ENCODE measurements at regions not wholly inside any gene's neighbourhood (a gene's known extent, or its start where the extent isn't known, plus 50 kb on each side); places are given as distances from the start of the nearest gene placed in this dataset.

- no peak for DNase-seq (ENCODE audit: low spot score)
Measured at GRCh38 chrX:39289827-39290226, 488.6 kb downstream of the MID1IP1 start.

- no peak for DNase-seq (ENCODE audit: low spot score)
Measured at GRCh38 chrX:39293203-39293602, 491.9 kb downstream of the MID1IP1 start.

GRCh38 chrX:39296472-39296871 is 495.2 kb downstream of the MID1IP1 start:
- DNase-seq (ENCODE audit: low spot score), result no peak

GRCh38 chrX:39298821-39299220 is 497.6 kb downstream of the MID1IP1 start:
- no peak for DNase-seq (ENCODE audit: low spot score)

GRCh38 chrX:39299615-39300014 is 498.4 kb downstream of the MID1IP1 start:
- no peak for DNase-seq (ENCODE audit: low spot score)

- DNase-seq (ENCODE audit: low spot score), result no peak
Measured at GRCh38 chrX:39301036-39301435, 499.8 kb downstream of the MID1IP1 start.

- no peak for DNase-seq (ENCODE audit: low spot score)
Measured at GRCh38 chrX:39302838-39303237, 501.6 kb downstream of the MID1IP1 start.

- DNase-seq (ENCODE audit: low spot score), result no peak
Measured at GRCh38 chrX:39304746-39305145, 503.5 kb downstream of the MID1IP1 start.

- DNase-seq (ENCODE audit: low spot score), result no peak
Measured at GRCh38 chrX:39307488-39307887, 506.2 kb downstream of the MID1IP1 start.

GRCh38 chrX:39308126-39308525 is 506.9 kb downstream of the MID1IP1 start:
- DNase-seq (ENCODE audit: low spot score), result no peak

- peak; percentile 46 for DNase-seq (ENCODE audit: low spot score)
Measured at GRCh38 chrX:39309018-39309635, 507.9 kb downstream of the MID1IP1 start.

GRCh38 chrX:39309721-39310152 is 508.5 kb downstream of the MID1IP1 start:
- peak; percentile 51 for DNase-seq (ENCODE audit: low spot score)

- no peak for DNase-seq (ENCODE audit: low spot score)
Measured at GRCh38 chrX:39310891-39311290, 509.6 kb downstream of the MID1IP1 start.

GRCh38 chrX:39311646-39312045 is 510.4 kb downstream of the MID1IP1 start:
- DNase-seq (ENCODE audit: low spot score), result no peak

GRCh38 chrX:39313146-39313545 is 511.9 kb downstream of the MID1IP1 start:
- no peak for DNase-seq (ENCODE audit: low spot score)

- no peak for DNase-seq (ENCODE audit: low spot score)
Measured at GRCh38 chrX:39318506-39319343, 517.5 kb downstream of the MID1IP1 start.

GRCh38 chrX:39320165-39320564 is 518.9 kb downstream of the MID1IP1 start:
- DNase-seq (ENCODE audit: low spot score), result no peak

GRCh38 chrX:39322496-39322895 is 521.2 kb downstream of the MID1IP1 start:
- DNase-seq (ENCODE audit: low spot score), result no peak

GRCh38 chrX:39324233-39324930 is 523.1 kb downstream of the MID1IP1 start:
- no peak for DNase-seq (ENCODE audit: low spot score)

- no peak for DNase-seq (ENCODE audit: low spot score)
Measured at GRCh38 chrX:39327255-39327654, 526.0 kb downstream of the MID1IP1 start.

- no peak for DNase-seq (ENCODE audit: low spot score)
Measured at GRCh38 chrX:39327705-39328104, 526.4 kb downstream of the MID1IP1 start.

GRCh38 chrX:39328661-39329060 is 527.4 kb downstream of the MID1IP1 start:
- no peak for DNase-seq (ENCODE audit: low spot score)
